ENCODE measurements at regions not wholly inside any gene's neighbourhood (a gene's known extent, or its start where the extent isn't known, plus 50 kb on each side); places are given as distances from the start of the nearest gene placed in this dataset.

DNA sequence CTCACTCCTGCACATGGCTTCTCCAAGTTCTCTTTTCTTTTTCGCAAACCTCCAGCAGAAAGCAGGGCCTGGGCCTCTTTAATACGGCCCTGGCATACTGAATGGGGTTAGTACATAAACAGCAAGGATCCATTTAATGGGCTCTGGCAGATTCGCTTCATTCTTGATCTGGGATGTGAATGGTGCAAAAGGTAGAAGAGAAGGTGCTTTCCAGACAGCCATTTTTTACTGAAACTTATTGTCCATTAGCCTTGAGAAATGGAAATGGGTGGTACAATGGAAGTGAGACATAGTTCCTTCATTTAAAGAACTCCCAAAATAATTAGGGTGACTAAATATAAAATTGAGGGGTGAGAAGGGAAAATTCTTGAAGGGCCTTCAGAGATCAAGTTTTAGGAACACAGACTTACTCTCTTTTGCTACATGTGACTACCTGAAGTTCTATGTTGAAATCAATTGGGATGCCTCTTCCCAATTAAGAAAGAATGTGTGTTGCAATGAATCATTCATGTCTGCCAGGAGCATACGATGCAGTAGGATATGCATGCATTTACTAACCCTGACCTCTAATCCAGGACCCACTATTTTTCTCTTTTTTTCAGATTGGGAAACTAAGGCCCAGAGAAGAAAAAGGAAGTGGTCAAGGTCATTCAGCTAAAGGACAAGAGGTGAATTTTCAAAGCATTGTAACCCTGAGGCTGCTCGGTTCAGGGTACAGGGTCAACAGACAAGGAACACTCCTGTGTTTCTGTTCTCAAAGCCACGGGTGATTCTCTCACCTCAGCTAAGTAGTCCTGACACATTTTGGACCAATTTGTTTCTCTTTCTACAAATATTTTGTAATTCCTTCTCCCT, 144.1 kb downstream of the BBOX1 start:
- peak overlapping the region in 3 of 8 donors; percentile 34 to 55 (median 39) for H3K27ac ChIP-seq
- intact Hi-C loops (cut with DNase I; ENCODE audit: low total_unique reads): loop anchor here (5.0 kb wide), 2 partner anchors 113 to 303 kb away; no protein-coding TSS in a partner anchor
- no peak for DNase-seq
- 59 to 75% (median 67%) methylated on average over 6 of the region's 6 CpGs for WGBS, 5 donors
- TF ChIP-seq, protein P1, sequence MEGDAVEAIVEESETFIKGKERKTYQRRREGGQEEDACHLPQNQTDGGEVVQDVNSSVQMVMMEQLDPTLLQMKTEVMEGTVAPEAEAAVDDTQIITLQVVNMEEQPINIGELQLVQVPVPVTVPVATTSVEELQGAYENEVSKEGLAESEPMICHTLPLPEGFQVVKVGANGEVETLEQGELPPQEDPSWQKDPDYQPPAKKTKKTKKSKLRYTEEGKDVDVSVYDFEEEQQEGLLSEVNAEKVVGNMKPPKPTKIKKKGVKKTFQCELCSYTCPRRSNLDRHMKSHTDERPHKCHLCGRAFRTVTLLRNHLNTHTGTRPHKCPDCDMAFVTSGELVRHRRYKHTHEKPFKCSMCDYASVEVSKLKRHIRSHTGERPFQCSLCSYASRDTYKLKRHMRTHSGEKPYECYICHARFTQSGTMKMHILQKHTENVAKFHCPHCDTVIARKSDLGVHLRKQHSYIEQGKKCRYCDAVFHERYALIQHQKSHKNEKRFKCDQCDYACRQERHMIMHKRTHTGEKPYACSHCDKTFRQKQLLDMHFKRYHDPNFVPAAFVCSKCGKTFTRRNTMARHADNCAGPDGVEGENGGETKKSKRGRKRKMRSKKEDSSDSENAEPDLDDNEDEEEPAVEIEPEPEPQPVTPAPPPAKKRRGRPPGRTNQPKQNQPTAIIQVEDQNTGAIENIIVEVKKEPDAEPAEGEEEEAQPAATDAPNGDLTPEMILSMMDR (IDR thresholded peaks at IDR 0.05 in 8 of 11, conservative IDR thresholded peaks at IDR 0.05 in 3 of 11): no peak
- TF ChIP-seq POLR2AphosphoS5 (IDR thresholded peaks at IDR 0.05) (no peak), POLR2A (IDR thresholded peaks at IDR 0.05) (no peak)
- H3K4me3 ChIP-seq: no peak overlapping the region
- H3K27me3 ChIP-seq (replicated peaks in 1 of 7): peaks cover 0 to 6% (median 0%) of the 10 kb centered on the region in 7 donors
- H3K36me3 ChIP-seq: no peaks in the 10 kb centered on the region
- peaks cover 0 to 16% (median 5%) of the 10 kb centered on the region in 6 donors for H3K4me1 ChIP-seq
- H3K9me3 ChIP-seq: no peaks in the 10 kb centered on the region

DNA sequence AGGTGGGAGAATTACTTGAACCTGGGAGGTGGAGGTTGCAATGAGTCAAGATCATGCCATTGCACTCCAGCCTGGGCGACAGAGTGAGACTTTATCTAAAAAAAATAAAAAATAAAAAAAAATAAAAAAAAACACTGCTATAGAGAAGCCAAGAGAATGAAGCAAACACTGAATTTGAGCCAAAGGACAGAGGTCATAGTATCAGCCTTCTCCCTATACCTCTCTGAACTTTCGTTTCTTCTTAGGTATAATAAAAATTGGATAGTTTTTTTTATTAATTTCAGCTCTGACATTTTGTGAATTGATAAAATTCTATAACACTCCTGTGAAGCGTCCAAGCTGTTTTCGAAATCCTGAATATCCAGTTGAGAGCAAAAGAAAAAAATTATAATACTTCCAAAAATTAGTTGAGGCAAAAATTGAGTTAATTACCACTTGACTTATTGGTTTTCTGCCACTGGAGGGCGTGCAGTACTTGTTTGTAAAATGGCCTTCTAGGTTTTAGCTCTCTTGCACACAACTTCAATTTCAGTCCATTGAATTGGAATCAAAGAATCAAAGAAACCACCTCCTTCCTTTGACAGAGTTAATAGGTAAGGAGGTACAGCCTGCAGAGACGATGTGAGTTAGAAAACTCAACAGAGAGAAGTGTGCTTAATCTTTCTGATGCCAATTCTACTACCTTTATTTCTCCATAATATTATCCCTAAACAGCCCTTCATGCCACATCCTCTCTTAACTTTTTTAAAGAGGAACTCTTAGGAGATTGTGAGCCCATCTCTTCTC, 143.2 kb downstream of the BBOX1 start:
- no peak overlapping the region for H3K4me3 ChIP-seq
- peaks cover 0 to 6% (median 0%) of the 10 kb centered on the region in 7 donors for H3K27me3 ChIP-seq (replicated peaks in 1 of 7)
- H3K4me1 ChIP-seq: peaks cover 0 to 16% (median 5%) of the 10 kb centered on the region in 6 donors
- WGBS, 5 donors: 32 to 40% (median 35%) methylated on average over 6 of the region's 6 CpGs
- H3K9me3 ChIP-seq: no peaks in the 10 kb centered on the region
- TF ChIP-seq, protein P1 (IDR thresholded peaks at IDR 0.05 in 8 of 11, conservative IDR thresholded peaks at IDR 0.05 in 3 of 11): peak; percentile 25 to 73 (median 54)
- no peak for TF ChIP-seq POLR2AphosphoS5 (IDR thresholded peaks at IDR 0.05)
- no peak for TF ChIP-seq POLR2A (IDR thresholded peaks at IDR 0.05)
- peak overlapping the region in 3 of 8 donors; percentile 34 to 55 (median 39) for H3K27ac ChIP-seq
- intact Hi-C loops (cut with DNase I; ENCODE audit: low total_unique reads): loop anchor here (5.0 kb wide), 2 partner anchors 113 to 303 kb away; no protein-coding TSS in a partner anchor
- no peaks in the 10 kb centered on the region for H3K36me3 ChIP-seq
- no peak for DNase-seq

DNA sequence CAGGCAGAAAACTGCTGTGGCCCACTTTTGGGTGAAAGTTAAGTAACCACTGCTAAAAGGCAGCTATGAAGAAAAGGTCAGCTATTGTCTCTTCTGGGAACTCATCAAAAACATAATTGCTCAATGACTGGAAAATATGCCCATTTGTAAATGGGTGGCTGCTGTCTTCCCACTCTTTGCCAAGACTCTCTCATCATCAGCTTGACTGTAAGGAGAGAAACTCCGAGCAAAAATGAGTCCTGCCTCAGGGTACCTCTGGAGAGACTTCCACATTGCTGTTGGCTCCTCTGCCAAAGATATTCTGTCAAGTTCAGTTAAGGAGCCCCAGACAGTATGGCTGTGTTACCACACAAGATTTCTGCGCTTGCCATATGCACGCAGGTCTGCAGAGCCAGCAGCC, 138.7 kb downstream of the BBOX1 start:
- no peaks in the 10 kb centered on the region for H3K9me3 ChIP-seq
- TF ChIP-seq POLR2AphosphoS5 (IDR thresholded peaks at IDR 0.05) (no peak), POLR2A (IDR thresholded peaks at IDR 0.05) (no peak)
- TF ChIP-seq, protein P1 (IDR thresholded peaks at IDR 0.05 in 8 of 11, conservative IDR thresholded peaks at IDR 0.05 in 3 of 11): no peak
- no peak overlapping the region for H3K4me3 ChIP-seq
- 72 to 93% (median 87%) methylated on average over 3 of the region's 3 CpGs for WGBS, 5 donors
- no peak for DNase-seq
- H3K4me1 ChIP-seq: peaks cover 0 to 8% (median 3%) of the 10 kb centered on the region in 6 donors
- intact Hi-C loops (cut with DNase I; ENCODE audit: low total_unique reads): no loop called here
- H3K36me3 ChIP-seq: no peaks in the 10 kb centered on the region
- H3K27me3 ChIP-seq (replicated peaks in 1 of 7): no peaks in the 10 kb centered on the region
- H3K27ac ChIP-seq: no peak overlapping the region
